HL-60 (cell line): ENCODE measurements at regions not wholly inside any gene's neighbourhood (a gene's known extent, or its start where the extent isn't known, plus 50 kb on each side); places are given as distances from the start of the nearest gene placed in this dataset.

Experiments
- DNase-seq, 2 experiments: peaks; one replicate each; pipeline ENCODE4 v3.0.0-alpha.2; 2010 to 2020; ENCODE audit warnings: low read depth in 1 of 2, low spot score in 1 of 2
- H3K27ac ChIP-seq: fragments of 250-450 bp; sonication (Bioruptor Pico); replicated peaks from 2 replicates; pipeline ENCODE4 v1.5.1; 2020; ENCODE audit warnings: mild to moderate bottlenecking, moderate library complexity
- H3K27me3 ChIP-seq: fragments of 250-450 bp; sonication (Bioruptor Pico); 2 replicates; pipeline ENCODE4 v1.5.1; 2021; ENCODE audit warnings: mild to moderate bottlenecking, moderate library complexity; ENCODE audit not compliant: insufficient read depth, poor library complexity, severe bottlenecking
- H3K4me3 ChIP-seq: replicated peaks from 2 replicates; pipeline ENCODE4 v1.5.1; 2011; ENCODE audit warnings: mild to moderate bottlenecking, control low read depth, low read length; ENCODE audit not compliant: insufficient read depth
- CTCF ChIP-seq: IDR thresholded peaks from one replicate; pipeline ENCODE4 v1.5.1; 2011; ENCODE audit warnings: low read length, control low read depth, inconsistent platforms; ENCODE audit not compliant: insufficient read depth
- GABPA ChIP-seq: IDR thresholded peaks from 2 replicates; pipeline ENCODE4 v1.6.1; 2012; ENCODE audit warnings: low read depth
- POLR2AphosphoS5 ChIP-seq: IDR thresholded peaks from 2 replicates; pipeline ENCODE4 v1.6.1; 2012; ENCODE audit warnings: low read depth
- SPI1 ChIP-seq: IDR thresholded peaks from 2 replicates; pipeline ENCODE4 v1.6.1; 2012; ENCODE audit warnings: low read depth, mild to moderate bottlenecking, borderline replicate concordance
- TF ChIP-seq, protein P1 (sequence below): IDR thresholded peaks from 2 replicates; pipeline ENCODE4 v1.6.1; 2012; ENCODE audit warnings: low read depth; ENCODE audit not compliant: insufficient replicate concordance

- Histone ChIP-seq H3K27me3 (no peaks in the 10 kb centered on the region), H3K27ac (peak overlapping the region; percentile 43), H3K4me3 (no peak overlapping the region)
- no peak for DNase-seq
- no peak for TF ChIP-seq GABPA
- TF ChIP-seq CTCF = no peak
- TF ChIP-seq POLR2AphosphoS5 = no peak
- TF ChIP-seq SPI1 = no peak
- TF ChIP-seq, protein P1, sequence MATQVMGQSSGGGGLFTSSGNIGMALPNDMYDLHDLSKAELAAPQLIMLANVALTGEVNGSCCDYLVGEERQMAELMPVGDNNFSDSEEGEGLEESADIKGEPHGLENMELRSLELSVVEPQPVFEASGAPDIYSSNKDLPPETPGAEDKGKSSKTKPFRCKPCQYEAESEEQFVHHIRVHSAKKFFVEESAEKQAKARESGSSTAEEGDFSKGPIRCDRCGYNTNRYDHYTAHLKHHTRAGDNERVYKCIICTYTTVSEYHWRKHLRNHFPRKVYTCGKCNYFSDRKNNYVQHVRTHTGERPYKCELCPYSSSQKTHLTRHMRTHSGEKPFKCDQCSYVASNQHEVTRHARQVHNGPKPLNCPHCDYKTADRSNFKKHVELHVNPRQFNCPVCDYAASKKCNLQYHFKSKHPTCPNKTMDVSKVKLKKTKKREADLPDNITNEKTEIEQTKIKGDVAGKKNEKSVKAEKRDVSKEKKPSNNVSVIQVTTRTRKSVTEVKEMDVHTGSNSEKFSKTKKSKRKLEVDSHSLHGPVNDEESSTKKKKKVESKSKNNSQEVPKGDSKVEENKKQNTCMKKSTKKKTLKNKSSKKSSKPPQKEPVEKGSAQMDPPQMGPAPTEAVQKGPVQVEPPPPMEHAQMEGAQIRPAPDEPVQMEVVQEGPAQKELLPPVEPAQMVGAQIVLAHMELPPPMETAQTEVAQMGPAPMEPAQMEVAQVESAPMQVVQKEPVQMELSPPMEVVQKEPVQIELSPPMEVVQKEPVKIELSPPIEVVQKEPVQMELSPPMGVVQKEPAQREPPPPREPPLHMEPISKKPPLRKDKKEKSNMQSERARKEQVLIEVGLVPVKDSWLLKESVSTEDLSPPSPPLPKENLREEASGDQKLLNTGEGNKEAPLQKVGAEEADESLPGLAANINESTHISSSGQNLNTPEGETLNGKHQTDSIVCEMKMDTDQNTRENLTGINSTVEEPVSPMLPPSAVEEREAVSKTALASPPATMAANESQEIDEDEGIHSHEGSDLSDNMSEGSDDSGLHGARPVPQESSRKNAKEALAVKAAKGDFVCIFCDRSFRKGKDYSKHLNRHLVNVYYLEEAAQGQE = no peak
Measured at GRCh38 chr1:187716160-187716559, 887.4 kb downstream of the PLA2G4A start.

- DNase-seq = no peak
- no peak overlapping the region for H3K4me3 ChIP-seq
- TF ChIP-seq POLR2AphosphoS5 = no peak
- no peak for TF ChIP-seq GABPA
- TF ChIP-seq, protein P1 = no peak
- H3K27ac ChIP-seq = no peak overlapping the region
- H3K27me3 ChIP-seq = no peaks in the 10 kb centered on the region
Measured at GRCh38 chr1:187718527-187718926, 889.8 kb downstream of the PLA2G4A start.

DNA sequence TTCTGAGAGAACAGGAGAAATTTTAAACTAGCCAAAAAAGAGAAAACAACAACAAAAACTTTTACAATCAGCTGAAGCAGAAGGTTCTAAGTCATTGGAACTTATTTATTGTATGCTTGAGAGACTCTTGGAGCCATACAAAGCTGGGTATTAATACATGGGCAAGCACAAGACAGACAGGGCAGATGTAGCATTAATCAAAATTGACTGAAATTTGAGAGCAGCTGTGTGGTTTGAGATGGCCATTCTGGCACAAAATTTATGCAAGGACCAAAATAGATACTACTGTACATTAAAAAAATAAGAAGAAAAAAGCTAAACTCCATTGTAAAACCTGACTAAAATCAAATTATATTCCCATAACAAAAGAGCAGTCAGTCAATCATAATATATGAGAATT, 892.5 kb downstream of the PLA2G4A start:
- no peak overlapping the region for H3K4me3 ChIP-seq
- no peaks in the 10 kb centered on the region for H3K27me3 ChIP-seq
- H3K27ac ChIP-seq = no peak overlapping the region
- TF ChIP-seq CTCF (no peak), SPI1 (no peak), POLR2AphosphoS5 (no peak), GABPA (no peak)
- TF ChIP-seq, protein P1 = no peak
- DNase-seq = no peak

DNA sequence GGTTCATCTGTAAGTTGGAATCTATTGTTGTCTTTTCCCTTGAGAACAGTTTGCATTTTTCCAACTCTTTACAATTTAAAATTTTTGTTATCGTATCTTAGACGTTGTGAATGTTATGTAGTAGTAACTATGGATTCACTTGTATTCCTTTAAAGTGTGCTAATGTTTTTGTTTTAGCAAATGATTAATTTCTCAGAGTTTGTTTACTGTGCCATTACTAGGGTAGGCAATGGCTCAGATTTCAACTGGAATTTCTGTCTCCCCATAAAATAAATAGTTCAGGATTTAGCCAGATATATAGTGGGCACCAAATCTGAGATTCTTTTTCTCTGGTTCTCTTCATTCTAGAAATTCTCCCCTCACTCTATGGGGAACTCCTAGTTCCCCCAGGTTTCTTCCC, 896.5 kb downstream of the PLA2G4A start:
- TF ChIP-seq, protein P1 = no peak
- no peak for TF ChIP-seq GABPA
- TF ChIP-seq POLR2AphosphoS5 = no peak
- TF ChIP-seq CTCF = no peak
- Histone ChIP-seq H3K4me3 (no peak overlapping the region), H3K27me3 (no peaks in the 10 kb centered on the region), H3K27ac (no peak overlapping the region)
- no peak for DNase-seq
